Astrocyte of the cerebellum (primary cell): ENCODE measurements at regions not wholly inside any gene's neighbourhood (a gene's known extent, or its start where the extent isn't known, plus 50 kb on each side); places are given as distances from the start of the nearest gene placed in this dataset.

Experiments
- DNase-seq: peaks from one replicate; pipeline ENCODE4 v3.0.0-alpha.2; 2011; ENCODE audit warnings: low read depth
- H3K4me3 ChIP-seq: 2 replicates; pipeline ENCODE4 v1.5.1; 2011; ENCODE audit warnings: mild to moderate bottlenecking, low read depth, low read length, moderate library complexity
- CTCF ChIP-seq: IDR thresholded peaks from 2 replicates; pipeline ENCODE4 v1.5.1; 2012; ENCODE audit warnings: low read length, low read depth, moderate library complexity, mild to moderate bottlenecking; ENCODE audit errors: missing control alignments
- in situ Hi-C: cut with HindIII; loops from 2 replicates; pipeline ENCODE4 v1.10.0; 2017; ENCODE audit warnings: low sequenced_read_pairs

GRCh38 chr7:52958621-52959140 lies 76.8 kb upstream of the POM121L12 start:
- no peak overlapping the region for H3K4me3 ChIP-seq
- no peak for DNase-seq
- no peak for TF ChIP-seq CTCF
- in situ Hi-C loops, result no loop called here

- no peak for DNase-seq
- no peak overlapping the region for H3K4me3 ChIP-seq
- in situ Hi-C loops, result no loop called here
- no peak for TF ChIP-seq CTCF
Measured at GRCh38 chr7:52956379-52956915, 79.0 kb upstream of the POM121L12 start.

- no peak for TF ChIP-seq CTCF
- DNase-seq, result no peak
- in situ Hi-C loops, result no loop called here
- H3K4me3 ChIP-seq, result no peak overlapping the region
Measured at GRCh38 chr7:52955522-52955921, 79.9 kb upstream of the POM121L12 start.

GRCh38 chr7:52944921-52945320 lies 90.5 kb upstream of the POM121L12 start:
- TF ChIP-seq CTCF, result no peak
- no peak for DNase-seq

GRCh38 chr7:52940481-52940880 lies 95.0 kb upstream of the POM121L12 start:
- TF ChIP-seq CTCF, result no peak
- DNase-seq, result no peak
- in situ Hi-C loops, result no loop called here
- no peak overlapping the region for H3K4me3 ChIP-seq

More at GRCh38 chr7:52944921-52945320, 90.5 kb upstream of the POM121L12 start:
- no peak overlapping the region for H3K4me3 ChIP-seq
- in situ Hi-C loops, result no loop called here

GRCh38 chr7:52938455-52939133 lies 96.8 kb upstream of the POM121L12 start:
- no peak for TF ChIP-seq CTCF
- DNase-seq, result no peak
- in situ Hi-C loops, result no loop called here
- H3K4me3 ChIP-seq, result no peak overlapping the region
